ENCODE measurements at regions not wholly inside any gene's neighbourhood (a gene's known extent, or its start where the extent isn't known, plus 50 kb on each side); places are given as distances from the start of the nearest gene placed in this dataset.

- peak; percentile 81 for TF ChIP-seq CTCF (IDR thresholded peaks at IDR 0.05)
- TF ChIP-seq ZFX (IDR thresholded peaks at IDR 0.05; ENCODE audit: borderline replicate concordance): no peak
- no peak overlapping the region for H3K27ac ChIP-seq
Measured at GRCh38 chr12:74412606-74413230, 124.9 kb upstream of the ATXN7L3B start.

GRCh38 chr12:74415633-74416032, 122.0 kb upstream of the ATXN7L3B start:
- H3K27ac ChIP-seq: no peak overlapping the region
- TF ChIP-seq CTCF (IDR thresholded peaks at IDR 0.05) (peak; percentile 92), ZFX (IDR thresholded peaks at IDR 0.05; ENCODE audit: borderline replicate concordance) (no peak)

- TF ChIP-seq CTCF (IDR thresholded peaks at IDR 0.05): no peak
- no peak for TF ChIP-seq ZFX (IDR thresholded peaks at IDR 0.05; ENCODE audit: borderline replicate concordance)
- no peak overlapping the region for H3K27ac ChIP-seq
Measured at GRCh38 chr12:74418573-74418972, 119.1 kb upstream of the ATXN7L3B start.

- no peak for TF ChIP-seq CTCF (IDR thresholded peaks at IDR 0.05)
- TF ChIP-seq ZFX (IDR thresholded peaks at IDR 0.05; ENCODE audit: borderline replicate concordance): no peak
Measured at GRCh38 chr12:74424778-74425177, 112.9 kb upstream of the ATXN7L3B start.

GRCh38 chr12:74426091-74426490, 111.5 kb upstream of the ATXN7L3B start:
- no peak for TF ChIP-seq CTCF (IDR thresholded peaks at IDR 0.05)
- H3K27ac ChIP-seq: no peak overlapping the region

More at GRCh38 chr12:74424778-74425177, 112.9 kb upstream of the ATXN7L3B start:
- H3K27ac ChIP-seq: no peak overlapping the region

GRCh38 chr12:74429535-74429934, 108.1 kb upstream of the ATXN7L3B start:
- no peak overlapping the region for H3K27ac ChIP-seq

More at GRCh38 chr12:74429535-74429934, 108.1 kb upstream of the ATXN7L3B start:
- TF ChIP-seq CTCF (IDR thresholded peaks at IDR 0.05): no peak
- TF ChIP-seq ZFX (IDR thresholded peaks at IDR 0.05; ENCODE audit: borderline replicate concordance): no peak
